OCI-LY3 (cell line): ENCODE measurements at regions not wholly inside any gene's neighbourhood (a gene's known extent, or its start where the extent isn't known, plus 50 kb on each side); places are given as distances from the start of the nearest gene placed in this dataset.

ENCODE experiments used
- H2AFZ ChIP-seq: fragments of 200-600, 300-600 bp; shearing (Covaris generic); 2 replicates; pipeline ENCODE4 v1.6.0; 2014; ENCODE audit warnings: antibody characterized with exemption, low read depth, low read length
- H3K27ac ChIP-seq: fragments of 200-600, 300-600 bp; sonication (generic); 2 replicates; pipeline ENCODE4 v1.5.1; 2014; ENCODE audit warnings: mild to moderate bottlenecking, low read length, moderate library complexity, mixed read lengths
- H3K27me3 ChIP-seq: fragments of 200-600, 300-600 bp; sonication (generic); 2 replicates; pipeline ENCODE4 v1.6.1; 2014; ENCODE audit warnings: low read depth, low read length, mixed read lengths
- H3K36me3 ChIP-seq: fragments of 200-600, 300-600 bp; sonication (generic); replicated peaks from 2 replicates; pipeline ENCODE3; 2014; ENCODE audit warnings: low read depth, low read length, mixed read lengths
- H3K4me1 ChIP-seq: fragments of 300-600, 200-600 bp; sonication (generic); 2 replicates; pipeline ENCODE4 v1.6.1; 2014; ENCODE audit warnings: low read length, mixed read lengths
- H3K4me2 ChIP-seq: fragments of 200-600, 300-600 bp; sonication (generic); 2 replicates; pipeline ENCODE4 v1.6.1; 2014; ENCODE audit warnings: low read length, mixed read lengths
- H3K4me3 ChIP-seq: fragments of 300-600, 200-600 bp; sonication (generic); 2 replicates; pipeline ENCODE4 v1.5.1; 2014; ENCODE audit warnings: antibody characterized with exemption, mild to moderate bottlenecking, low read length, moderate library complexity
- H3K79me2 ChIP-seq: fragments of 300-600, 200-600 bp; shearing (Covaris generic); 2 replicates; pipeline ENCODE4 v1.6.1; 2014; ENCODE audit warnings: mild to moderate bottlenecking, low read length, mixed read lengths
- H3K9ac ChIP-seq: fragments of 300-600, 200-600 bp; shearing (Covaris generic); 2 replicates; pipeline ENCODE4 v1.6.0; 2014; ENCODE audit warnings: mild to moderate bottlenecking, low read length, moderate library complexity
- H3K9me3 ChIP-seq: fragments of 200-600, 300-600 bp; shearing (Covaris generic); 2 replicates; pipeline ENCODE4 v1.6.1; 2014; ENCODE audit warnings: low read length, mixed read lengths; ENCODE audit not compliant: insufficient read depth
- H4K20me1 ChIP-seq: fragments of 200-600, 300-600 bp; sonication (generic); 2 replicates; pipeline ENCODE4 v1.6.1; 2016; ENCODE audit warnings: low read length, mixed read lengths; ENCODE audit not compliant: insufficient read depth
- CTCF ChIP-seq: fragments of 200-600, 300-600 bp; sonication (generic); IDR thresholded peaks from 2 replicates; pipeline ENCODE4 v1.5.1; 2014; ENCODE audit warnings: antibody characterized with exemption, low read length, low read depth
- EZH2phosphoT487 ChIP-seq: fragments of 200-600 bp; shearing (Covaris generic); IDR thresholded peaks from 2 replicates; pipeline ENCODE4 v1.6.1; 2018; ENCODE audit warnings: antibody characterized with exemption, mixed run types, low read depth

- H3K36me3 ChIP-seq = no peaks in the 10 kb centered on the region
- TF ChIP-seq CTCF = no peak
- TF ChIP-seq EZH2phosphoT487 = no peak
- H4K20me1 ChIP-seq = no peaks in the 10 kb centered on the region
- H3K9ac ChIP-seq = no peak overlapping the region
- no peak overlapping the region for H3K4me2 ChIP-seq
- H2AFZ ChIP-seq = no peak overlapping the region
- H3K79me2 ChIP-seq = no peaks in the 10 kb centered on the region
- no peak overlapping the region for H3K4me3 ChIP-seq
- no peaks in the 10 kb centered on the region for H3K4me1 ChIP-seq
- H3K27ac ChIP-seq = no peak overlapping the region
- 0 out of 2 replicates have a peak, but pooled peaks cover 7% of the 10 kb centered on the region for H3K27me3 ChIP-seq
- no peaks in the 10 kb centered on the region for H3K9me3 ChIP-seq
Measured at GRCh38 chr17:45680360-45680759, 103.8 kb upstream of the CRHR1 start.

GRCh38 chr17:45681706-45682105 lies 102.4 kb upstream of the CRHR1 start:
- TF ChIP-seq EZH2phosphoT487 (no peak), CTCF (no peak)
- no peak overlapping the region for H3K27ac ChIP-seq
- 0 out of 2 replicates have a peak, but pooled peaks cover 7% of the 10 kb centered on the region for H3K27me3 ChIP-seq
- H3K36me3 ChIP-seq = no peaks in the 10 kb centered on the region
- no peak overlapping the region for H2AFZ ChIP-seq
- H3K9me3 ChIP-seq = no peaks in the 10 kb centered on the region
- H3K4me3 ChIP-seq = no peak overlapping the region
- no peak overlapping the region for H3K9ac ChIP-seq
- no peak overlapping the region for H3K4me2 ChIP-seq
- H3K79me2 ChIP-seq = no peaks in the 10 kb centered on the region
- no peaks in the 10 kb centered on the region for H4K20me1 ChIP-seq
- no peaks in the 10 kb centered on the region for H3K4me1 ChIP-seq

- Histone ChIP-seq H3K4me1 (no peaks in the 10 kb centered on the region), H3K27ac (no peak overlapping the region), H2AFZ (no peak overlapping the region), H3K9ac (no peak overlapping the region), H3K79me2 (no peaks in the 10 kb centered on the region), H3K4me3 (no peak overlapping the region), H3K36me3 (no peaks in the 10 kb centered on the region), H3K9me3 (no peaks in the 10 kb centered on the region), H4K20me1 (no peaks in the 10 kb centered on the region), H3K4me2 (no peak overlapping the region), H3K27me3 (peaks cover 19% of the 10 kb centered on the region)
- no peak for TF ChIP-seq EZH2phosphoT487
- TF ChIP-seq CTCF = no peak
Measured at GRCh38 chr17:45686250-45686649, 97.9 kb upstream of the CRHR1 start.

- Histone ChIP-seq H3K27me3 (peaks cover 21% of the 10 kb centered on the region), H3K36me3 (no peaks in the 10 kb centered on the region), H3K4me1 (no peaks in the 10 kb centered on the region), H2AFZ (no peak overlapping the region), H3K9me3 (no peaks in the 10 kb centered on the region), H3K27ac (no peak overlapping the region), H3K4me2 (no peak overlapping the region), H3K4me3 (no peak overlapping the region), H3K79me2 (no peaks in the 10 kb centered on the region), H4K20me1 (no peaks in the 10 kb centered on the region), H3K9ac (no peak overlapping the region)
- TF ChIP-seq CTCF (no peak), EZH2phosphoT487 (no peak)
Measured at GRCh38 chr17:45687594-45687993, 96.5 kb upstream of the CRHR1 start.
